Lung (tissue), 11 donors: ENCODE measurements at regions not wholly inside any gene's neighbourhood (a gene's known extent, or its start where the extent isn't known, plus 50 kb on each side); places are given as distances from the start of the nearest gene placed in this dataset.
A peak's percentile ranks its signal among the peaks of the same experiment; 100 is the strongest.

Experiments
- ATAC-seq: fragments of 200-7000 bp; cut with Tn5 transposase; one replicate; pipeline ENCODE4 v1.9.1; 2020; ENCODE audit warnings: moderate number of reproducible peaks; ENCODE audit not compliant: insufficient read depth, low FRiP score
- DNase-seq, 3 donors: peaks; one replicate each; pipeline ENCODE4 v3.0.0-alpha.2; 2013 to 2017
- H3K27ac ChIP-seq, 2 donors: one replicate each; pipeline ENCODE4 v1.5.1; 2013; ENCODE audit warnings: mild to moderate bottlenecking in 2 of 2, moderate library complexity in 2 of 2, control low read depth in 1 of 2, inconsistent platforms in 1 of 2, low read depth in 1 of 2, low read length in 1 of 2
- H3K27me3 ChIP-seq, 3 donors: one replicate each; pipeline ENCODE4 v1.5.1; 2013; ENCODE audit warnings: low read length in 2 of 3; ENCODE audit not compliant: control insufficient read depth in 3 of 3, insufficient read depth in 3 of 3
- H3K36me3 ChIP-seq, 4 donors: one replicate each; pipeline ENCODE4 v1.5.1; 2013; ENCODE audit warnings: low read length in 4 of 4, mild to moderate bottlenecking in 1 of 4, moderate library complexity in 1 of 4; ENCODE audit not compliant: control insufficient read depth in 4 of 4, insufficient read depth in 4 of 4
- H3K4me1 ChIP-seq, 5 donors: one replicate each; pipeline ENCODE4 v1.5.1; 2013; ENCODE audit warnings: low read length in 5 of 5, mild to moderate bottlenecking in 2 of 5, moderate library complexity in 1 of 5; ENCODE audit not compliant: control insufficient read depth in 5 of 5, insufficient read depth in 5 of 5
- H3K4me3 ChIP-seq: one replicate; pipeline ENCODE4 v1.5.1; 2013; ENCODE audit warnings: mild to moderate bottlenecking, control low read depth, moderate library complexity
- H3K9ac ChIP-seq, 2 donors: one replicate each; pipeline ENCODE4 v1.5.1; 2013; ENCODE audit warnings: low read length in 2 of 2, control low read depth in 1 of 2; ENCODE audit not compliant: insufficient read depth in 1 of 2
- H3K9me3 ChIP-seq, 4 donors: one replicate each; pipeline ENCODE4 v1.5.1; 2013; ENCODE audit warnings: low read length in 3 of 4, mild to moderate bottlenecking in 1 of 4, moderate library complexity in 1 of 4; ENCODE audit not compliant: control insufficient read depth in 4 of 4, insufficient read depth in 3 of 4
- CTCF ChIP-seq: IDR thresholded peaks from 2 replicates; pipeline ENCODE4 v1.5.1; 2012; ENCODE audit warnings: mild to moderate bottlenecking; ENCODE audit errors: control extremely low read depth, extremely low read depth
- WGBS, 2 donors: extraction: QIAGEN DNeasy Blood & Tissue Kit; methylation state at CpG; one replicate each; pipeline ENCODE4 v1.1.7; 2013; 5-methylcytosine and 5-hydroxymethylcytosine counted together
- donor health status: control.
- donor health status: control.
- donor health status: Bipolar disorder and iron deficiency.
- donor health status: healthy.
- donor health status: DM: yes; HTN: yes; CAD: no.

- ATAC-seq (no peak), DNase-seq (peak in 2 of 3 donors; percentile 28 to 48)
- Histone ChIP-seq H3K36me3 (no peaks in the 10 kb centered on the region), H3K4me1 (no peaks in the 10 kb centered on the region), H3K27ac (no peak overlapping the region), H3K27me3 (no peaks in the 10 kb centered on the region), H3K9ac (no peak overlapping the region), H3K9me3 (no peaks in the 10 kb centered on the region), H3K4me3 (no peak overlapping the region)
- 54 to 63% methylated on average over 1 of the region's 1 CpG for WGBS, 2 donors
- TF ChIP-seq CTCF: no peak
Measured at GRCh38 chr13:83272652-83273240, 609.5 kb downstream of the SLITRK1 start.

- Histone ChIP-seq H3K4me3 (no peak overlapping the region), H3K27ac (no peak overlapping the region), H3K4me1 (no peaks in the 10 kb centered on the region), H3K36me3 (no peaks in the 10 kb centered on the region), H3K9ac (no peak overlapping the region), H3K9me3 (no peaks in the 10 kb centered on the region), H3K27me3 (no peaks in the 10 kb centered on the region)
- TF ChIP-seq CTCF: no peak
- ATAC-seq (no peak), DNase-seq (no peak)
- WGBS, 2 donors: 75 to 79% methylated on average over 1 of the region's 1 CpG
Measured at GRCh38 chr13:83272076-83272475, 610.2 kb downstream of the SLITRK1 start.

- no peak overlapping the region for H3K27ac ChIP-seq
- H3K27me3 ChIP-seq: no peaks in the 10 kb centered on the region
- H3K36me3 ChIP-seq: no peaks in the 10 kb centered on the region
- H3K4me1 ChIP-seq: no peaks in the 10 kb centered on the region
- no peaks in the 10 kb centered on the region for H3K9me3 ChIP-seq
- 72 to 86% methylated on average over 5 of the region's 5 CpGs for WGBS, 2 donors
- no peak for TF ChIP-seq CTCF
- no peak overlapping the region for H3K9ac ChIP-seq
- H3K4me3 ChIP-seq: no peak overlapping the region
- DNase-seq (no peak), ATAC-seq (no peak)
Measured at GRCh38 chr13:83265279-83265678, 617.0 kb downstream of the SLITRK1 start.

GRCh38 chr13:83248751-83249150 is 633.5 kb downstream of the SLITRK1 start:
- TF ChIP-seq CTCF: no peak
- 87 to 89% methylated on average over 6 of the region's 6 CpGs for WGBS, 2 donors
- Histone ChIP-seq H3K9me3 (peaks cover 0 to 7% (median 1%) of the 10 kb centered on the region in 4 donors), H3K36me3 (no peaks in the 10 kb centered on the region), H3K27me3 (no peaks in the 10 kb centered on the region), H3K27ac (no peak overlapping the region), H3K4me3 (no peak overlapping the region), H3K9ac (no peak overlapping the region), H3K4me1 (no peaks in the 10 kb centered on the region)
- ATAC-seq (no peak), DNase-seq (no peak)
